ENCODE measurements at regions not wholly inside any gene's neighbourhood (a gene's known extent, or its start where the extent isn't known, plus 50 kb on each side); places are given as distances from the start of the nearest gene placed in this dataset.

- no peak for DNase-seq (ENCODE audit: low read depth in 2 of 3, low spot score in 2 of 3)
Measured at GRCh38 chr20:56865055-56865454, 235.9 kb downstream of the TFAP2C start.

DNA sequence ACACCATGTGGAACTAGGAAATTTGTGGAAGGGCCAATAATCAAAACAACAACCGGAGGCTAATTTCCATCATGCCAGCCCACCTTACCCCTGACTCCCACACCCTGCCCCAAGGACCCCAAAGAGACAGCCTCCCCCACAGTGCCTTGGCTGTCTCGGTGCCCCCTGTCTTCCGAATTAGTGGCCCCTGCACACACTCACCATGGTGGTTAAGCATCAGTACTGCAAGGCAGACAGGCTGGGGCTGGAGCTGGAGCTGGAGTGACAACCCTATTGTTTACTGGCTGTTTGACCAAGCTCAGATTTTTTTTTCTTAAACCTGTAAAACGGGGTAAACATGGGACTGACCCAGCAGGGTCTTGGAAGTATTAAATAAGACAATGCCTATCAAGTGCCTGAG lies 238.0 kb downstream of the TFAP2C start:
- DNase-seq (ENCODE audit: low read depth in 2 of 3, low spot score in 2 of 3) = no peak

DNA sequence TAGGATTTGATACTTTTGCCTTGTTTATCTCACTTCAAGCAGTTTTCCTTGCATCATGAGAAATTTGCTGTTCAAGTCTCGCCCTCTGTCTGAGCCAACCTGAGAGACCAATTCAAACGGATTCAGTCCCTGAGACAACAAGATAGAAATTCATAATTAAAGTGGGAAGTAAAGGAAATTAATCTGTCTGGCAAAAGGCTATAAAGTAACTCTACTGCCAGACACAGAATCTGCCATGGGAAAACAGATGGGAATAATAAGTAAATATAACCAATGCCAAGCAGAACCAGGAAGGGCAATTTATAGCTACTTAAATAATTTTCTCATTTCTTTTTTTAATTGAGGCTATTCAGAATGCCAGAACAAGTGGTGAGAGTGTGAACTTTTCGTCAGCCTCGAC lies 239.6 kb downstream of the TFAP2C start:
- no peak for DNase-seq (ENCODE audit: low read depth in 2 of 3, low spot score in 2 of 3)

DNA sequence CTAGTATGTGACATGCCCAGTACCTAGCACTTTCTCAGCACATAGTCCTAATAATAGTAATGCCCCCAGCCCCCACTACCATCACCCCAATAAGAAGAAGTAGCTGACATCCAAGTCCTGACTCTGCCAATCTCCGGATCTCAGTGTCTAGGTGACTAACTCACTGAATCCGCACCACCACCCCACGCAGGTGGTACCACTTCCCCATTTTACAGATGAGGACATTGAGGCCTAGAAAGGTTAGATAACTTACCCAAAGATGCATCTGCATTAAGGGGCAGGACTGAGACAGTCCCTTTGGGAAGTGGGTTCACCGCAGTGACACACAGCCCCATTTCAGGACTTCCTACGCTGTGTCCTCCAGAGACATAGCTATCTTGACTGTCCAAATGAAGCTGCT lies 241.2 kb downstream of the TFAP2C start:
- DNase-seq (ENCODE audit: low read depth in 2 of 3, low spot score in 2 of 3) = no peak

- DNase-seq (ENCODE audit: low read depth in 2 of 3, low spot score in 2 of 3) = no peak
Measured at GRCh38 chr20:56871691-56872090, 242.6 kb downstream of the TFAP2C start.

- no peak for DNase-seq (ENCODE audit: low read depth in 2 of 3, low spot score in 2 of 3)
Measured at GRCh38 chr20:56872620-56873458, 243.7 kb downstream of the TFAP2C start.

- DNase-seq (ENCODE audit: low read depth in 2 of 3, low spot score in 2 of 3) = no peak
Measured at GRCh38 chr20:56873836-56874235, 244.7 kb downstream of the TFAP2C start.

- no peak for DNase-seq (ENCODE audit: low read depth in 2 of 3, low spot score in 2 of 3)
Measured at GRCh38 chr20:56875052-56875659, 246.1 kb downstream of the TFAP2C start.

- DNase-seq (ENCODE audit: low read depth in 2 of 3, low spot score in 2 of 3) = no peak
Measured at GRCh38 chr20:56875803-56876202, 246.7 kb downstream of the TFAP2C start.

- no peak for DNase-seq (ENCODE audit: low read depth in 2 of 3, low spot score in 2 of 3)
Measured at GRCh38 chr20:56885521-56885920, 256.4 kb downstream of the TFAP2C start.

DNA sequence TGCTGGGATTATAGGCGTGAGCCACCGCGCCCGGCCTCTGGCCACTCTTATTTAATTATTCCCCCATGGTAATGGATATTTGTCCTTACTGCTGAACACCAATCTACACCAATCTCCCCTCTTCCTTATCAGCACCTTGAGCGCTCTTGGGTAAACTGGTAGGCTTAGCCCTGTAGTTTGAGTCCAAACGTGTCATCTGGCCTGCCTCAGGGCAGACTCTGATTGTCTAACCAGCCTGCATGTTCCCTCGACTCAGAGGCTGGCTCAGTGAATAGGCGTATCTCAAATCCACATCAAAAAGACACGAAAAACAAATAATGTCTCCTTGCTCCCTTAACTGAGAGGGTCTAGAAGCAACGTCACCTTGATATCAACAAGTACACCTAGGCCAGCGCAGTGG lies 260.9 kb downstream of the TFAP2C start:
- DNase-seq (ENCODE audit: low read depth in 2 of 3, low spot score in 2 of 3) = no peak

DNA sequence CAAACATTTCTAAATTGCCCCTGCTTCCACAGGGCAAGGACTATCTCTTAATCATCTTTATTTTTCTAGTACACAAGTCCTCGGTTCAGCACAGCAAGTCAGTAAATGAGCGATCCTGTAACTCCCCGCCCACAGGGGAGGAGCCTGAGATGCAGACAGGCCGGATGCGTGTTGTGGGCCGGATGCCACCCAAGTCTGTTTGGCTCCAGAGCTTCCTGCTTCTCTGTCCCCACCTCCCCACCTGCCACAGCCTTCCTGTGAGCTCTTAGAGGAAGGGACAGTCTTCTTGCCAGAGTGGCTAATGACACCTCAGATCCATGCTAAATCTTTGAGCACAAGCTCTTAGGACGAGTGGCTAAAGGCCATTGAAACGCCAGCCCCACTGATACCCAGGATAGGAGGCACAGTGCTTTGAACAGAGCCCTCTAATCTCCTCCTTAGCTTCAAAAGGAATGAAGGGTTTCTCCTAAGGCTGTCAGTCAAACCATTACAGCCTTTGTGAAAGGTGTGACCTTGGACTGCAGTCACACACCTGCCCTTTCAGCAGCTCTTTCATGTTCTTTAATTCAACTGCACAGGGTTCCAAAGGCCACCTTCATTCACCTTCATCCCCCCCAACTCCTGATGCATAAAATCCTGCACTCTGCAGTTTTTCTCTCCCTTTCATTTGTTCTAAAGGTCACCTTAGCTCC lies 264.3 kb downstream of the TFAP2C start:
- DNase-seq (ENCODE audit: low read depth in 2 of 3, low spot score in 2 of 3) = peak in 2 of 3 donors; percentile 16 to 23

DNA sequence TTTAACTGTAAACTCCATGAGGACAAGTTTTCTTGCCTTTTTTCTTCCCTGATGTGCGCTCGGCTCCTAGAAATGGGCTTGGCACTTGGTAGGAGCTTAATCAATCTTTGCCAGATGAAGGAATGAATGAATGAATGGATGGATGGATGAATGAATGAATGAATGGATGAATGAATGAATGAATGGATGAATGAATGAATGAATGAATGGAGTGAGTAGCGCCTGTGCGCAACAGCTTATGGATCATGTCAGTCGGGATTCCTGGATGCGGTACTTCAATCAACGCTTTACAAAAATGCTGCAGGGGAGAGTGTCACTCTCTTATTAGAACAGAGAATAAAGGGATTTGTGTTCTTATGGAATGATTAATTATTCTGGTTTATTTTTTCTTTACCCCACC lies 267.3 kb downstream of the TFAP2C start:
- no peak for DNase-seq (ENCODE audit: low read depth in 2 of 3, low spot score in 2 of 3)

DNA sequence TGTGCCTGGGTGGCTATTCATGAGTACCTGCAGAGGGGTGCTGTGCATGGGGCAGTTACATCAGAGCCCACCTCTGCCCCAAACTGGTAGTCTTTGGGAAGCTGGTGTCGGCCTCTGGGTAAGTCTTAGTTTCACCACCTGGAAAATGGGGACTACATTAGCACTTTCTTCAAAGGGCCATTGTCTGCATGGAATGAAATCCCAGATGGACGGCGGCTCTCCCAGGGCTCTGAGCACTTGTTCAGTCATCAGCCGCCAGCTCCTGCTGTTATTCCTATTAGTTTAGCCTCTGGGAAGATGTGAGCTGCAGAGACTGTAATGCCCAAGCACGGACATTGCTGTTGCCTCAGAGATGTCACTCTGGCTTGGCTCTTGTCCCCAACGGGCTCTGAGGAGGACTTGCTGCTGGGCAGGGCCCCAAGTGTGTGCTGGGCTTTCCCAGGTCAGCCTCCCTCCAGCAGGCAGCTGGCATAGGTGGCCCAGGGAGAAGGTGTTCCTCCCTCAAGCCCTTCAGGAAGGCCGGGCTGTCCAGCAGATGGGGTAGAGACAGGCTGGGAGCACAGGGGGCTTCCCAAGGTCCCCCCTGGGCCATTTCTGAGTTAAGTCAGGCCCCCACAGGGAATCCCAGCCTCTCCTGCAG lies 268.3 kb downstream of the TFAP2C start:
- no peak for DNase-seq (ENCODE audit: low read depth in 2 of 3, low spot score in 2 of 3)

DNA sequence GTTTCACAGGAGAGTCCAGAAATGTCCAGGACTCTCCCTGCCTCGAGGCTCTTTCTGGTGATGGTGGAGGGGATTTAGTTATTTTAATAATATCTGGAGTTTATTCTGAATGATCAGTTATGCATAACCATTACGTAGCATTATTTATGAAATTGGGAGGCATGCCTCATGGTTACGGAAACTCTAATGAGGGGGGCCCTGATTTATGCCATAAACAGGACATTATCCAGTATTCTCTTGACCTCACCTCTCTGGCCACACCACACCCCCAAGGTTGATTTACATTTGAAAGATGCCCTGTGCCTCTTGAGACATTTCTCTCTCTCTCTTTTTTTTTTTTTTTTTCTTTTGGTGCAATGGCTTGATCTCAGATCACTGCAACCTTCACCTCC lies 268.8 kb downstream of the TFAP2C start:
- DNase-seq (ENCODE audit: low read depth in 2 of 3, low spot score in 2 of 3) = no peak

DNA sequence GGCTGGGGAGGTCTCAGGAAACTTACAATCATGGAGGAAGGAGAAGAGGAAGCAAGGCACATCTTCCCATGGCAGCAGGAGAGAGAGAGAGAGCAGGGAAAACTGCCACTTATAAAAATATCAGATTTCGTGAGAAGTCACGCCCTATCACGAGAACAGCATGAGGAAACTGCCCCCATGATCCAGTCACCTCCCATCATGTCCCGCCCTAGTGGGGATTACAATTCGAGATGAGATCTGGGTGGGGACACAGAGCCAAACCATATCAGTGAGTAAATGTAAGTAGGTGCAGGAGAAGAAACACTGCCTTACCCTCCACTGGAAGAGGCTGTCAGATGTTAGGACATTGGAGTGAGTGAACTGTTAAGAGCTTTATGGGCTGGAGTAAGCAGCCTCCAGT lies 270.4 kb downstream of the TFAP2C start:
- no peak for DNase-seq (ENCODE audit: low read depth in 2 of 3, low spot score in 2 of 3)

DNA sequence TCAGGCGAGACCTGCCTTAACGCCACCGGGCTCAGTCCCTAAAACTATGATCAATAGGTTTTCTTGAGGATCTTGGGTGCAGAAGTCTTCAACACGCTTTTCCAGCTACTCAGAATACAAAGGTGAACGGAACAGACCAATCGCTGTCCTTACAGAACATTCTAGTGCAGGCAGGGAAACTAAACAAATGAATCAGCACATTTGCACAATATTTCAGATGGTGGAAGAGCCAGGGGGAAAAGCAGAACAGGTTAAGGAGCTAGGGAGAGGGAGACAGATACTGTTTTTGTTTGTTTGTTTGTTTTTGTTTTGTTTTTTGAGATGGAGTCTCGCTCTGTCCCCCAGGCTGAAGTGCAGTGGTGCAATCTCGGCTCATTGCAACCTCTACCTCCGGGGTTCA lies 271.1 kb downstream of the TFAP2C start:
- DNase-seq (ENCODE audit: low read depth in 2 of 3, low spot score in 2 of 3) = no peak

DNA sequence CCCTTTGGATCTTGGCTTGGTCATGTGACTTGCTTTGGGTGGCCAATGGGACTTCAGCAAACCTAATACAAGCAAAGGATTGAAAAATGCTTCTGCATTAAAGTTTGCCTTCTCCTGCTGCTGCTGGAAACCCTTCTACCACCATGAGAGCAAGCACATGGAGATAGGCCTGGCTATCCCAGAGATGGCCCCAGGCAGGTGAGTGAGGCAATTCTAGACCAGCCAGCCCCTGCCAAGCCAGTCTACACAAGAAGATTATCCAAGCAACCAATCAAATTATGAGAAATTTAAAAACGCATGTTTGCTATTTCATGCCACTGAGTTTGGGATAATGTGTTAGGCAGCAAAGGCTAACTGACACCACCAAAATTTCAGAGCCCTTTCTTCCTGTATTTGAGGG lies 274.3 kb downstream of the TFAP2C start:
- DNase-seq (ENCODE audit: low read depth in 2 of 3, low spot score in 2 of 3) = no peak

DNA sequence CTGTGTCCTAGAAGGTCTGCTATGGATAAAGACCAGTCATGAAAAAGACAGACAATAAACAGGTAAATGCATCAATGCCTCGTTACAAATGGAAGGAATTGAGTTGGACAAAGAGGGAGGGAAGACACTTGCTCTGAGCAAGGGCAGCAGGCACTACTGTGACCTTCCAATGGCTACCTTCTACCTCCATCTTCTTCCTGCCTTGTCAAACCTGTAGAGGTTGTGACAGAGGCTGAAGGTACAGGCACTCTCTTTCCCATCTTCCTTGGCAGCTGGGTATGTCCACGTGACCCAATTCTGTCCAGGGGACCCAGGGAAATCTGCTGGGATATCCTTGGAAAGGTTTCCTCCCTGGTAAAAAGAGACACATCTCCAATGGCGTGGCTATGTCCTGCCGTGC lies 274.8 kb downstream of the TFAP2C start:
- no peak for DNase-seq (ENCODE audit: low read depth in 2 of 3, low spot score in 2 of 3)

- no peak for DNase-seq (ENCODE audit: low read depth in 2 of 3, low spot score in 2 of 3)
Measured at GRCh38 chr20:56909918-56910714, 281.0 kb downstream of the TFAP2C start.

DNA sequence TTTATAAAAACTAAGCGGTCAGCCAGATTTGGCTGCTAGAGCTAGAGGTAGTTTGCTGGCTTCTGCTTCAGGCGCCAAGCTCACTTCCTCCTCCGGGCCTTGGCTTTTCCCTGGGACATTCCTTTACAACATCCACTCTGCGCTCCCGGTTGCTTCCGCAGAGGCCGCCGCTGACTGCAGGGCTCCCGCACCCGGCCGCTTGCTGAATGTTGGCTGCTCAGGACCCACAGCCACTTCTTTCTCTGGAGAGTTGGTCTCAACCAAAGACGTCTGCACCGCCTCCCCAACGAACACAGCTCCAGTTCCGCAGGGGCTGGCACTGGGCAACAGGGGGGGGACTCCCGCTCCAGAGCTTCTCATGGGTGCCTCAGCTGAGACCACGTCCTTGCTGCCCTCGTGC lies 282.8 kb downstream of the TFAP2C start:
- DNase-seq (ENCODE audit: low read depth in 2 of 3, low spot score in 2 of 3) = no peak
